GM12891 (cell line): ENCODE measurements at regions not wholly inside any gene's neighbourhood (a gene's known extent, or its start where the extent isn't known, plus 50 kb on each side); places are given as distances from the start of the nearest gene placed in this dataset.

Experiments used
- PAX5 ChIP-seq: IDR thresholded peaks from 2 replicates; pipeline ENCODE4 v1.6.1; 2011; ENCODE audit warnings: low read length, moderate library complexity, mild to moderate bottlenecking; ENCODE audit not compliant: insufficient read depth, severe bottlenecking
- POLR2A ChIP-seq: IDR thresholded peaks from 2 replicates; pipeline ENCODE4 v1.6.1; 2011; ENCODE audit warnings: low read depth, low read length, control low read depth
- POLR2AphosphoS5 ChIP-seq: IDR thresholded peaks from 2 replicates; pipeline ENCODE4 v1.6.1; 2011; ENCODE audit warnings: low read depth, low read length, control low read depth
- POU2F2 ChIP-seq: IDR thresholded peaks from 2 replicates; pipeline ENCODE4 v1.6.1; 2011; ENCODE audit warnings: low read depth, mild to moderate bottlenecking, control low read depth, low read length, moderate library complexity
- SPI1 ChIP-seq: IDR thresholded peaks from 2 replicates; pipeline ENCODE4 v1.6.1; 2011; ENCODE audit warnings: low read depth, low read length, control low read depth
- TAF1 ChIP-seq: IDR thresholded peaks from 2 replicates; pipeline ENCODE4 v1.6.1; 2011; ENCODE audit warnings: low read depth, low read length, control low read depth

DNA sequence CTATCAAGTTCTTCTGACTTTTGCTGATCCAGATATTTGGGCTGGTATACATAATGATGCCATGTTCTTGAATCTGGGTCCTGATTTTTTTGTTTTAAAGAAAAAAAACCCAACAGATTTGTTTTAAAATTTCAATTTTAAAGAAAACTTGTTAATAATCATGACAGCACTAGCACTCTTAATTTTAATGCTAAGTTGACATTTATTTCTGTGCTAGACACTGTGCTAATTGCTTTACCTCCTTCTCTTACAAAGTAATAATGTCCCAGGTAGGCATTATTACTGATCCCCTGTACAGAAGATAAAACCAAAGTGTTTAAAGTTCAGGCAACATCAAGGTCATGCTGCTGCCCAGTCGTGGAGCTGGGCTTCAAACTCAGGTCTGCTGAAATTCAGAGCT is 101.9 kb downstream of the ZNF608 start:
- TF ChIP-seq POLR2A: no peak
- TF ChIP-seq TAF1: no peak
- no peak for TF ChIP-seq POLR2AphosphoS5
- no peak for TF ChIP-seq SPI1
- TF ChIP-seq POU2F2: no peak
- no peak for TF ChIP-seq PAX5
